GM21737 (cell line): ENCODE measurements at regions not wholly inside any gene's neighbourhood (a gene's known extent, or its start where the extent isn't known, plus 50 kb on each side); places are given as distances from the start of the nearest gene placed in this dataset.

Experiments used
- ATAC-seq: cut with Tn5 transposase; IDR thresholded peaks from one replicate; pipeline ENCODE4 v1.9.1; 2021; ENCODE audit warnings: mild to moderate bottlenecking, moderate library complexity; ENCODE audit not compliant: unreplicated experiment

DNA sequence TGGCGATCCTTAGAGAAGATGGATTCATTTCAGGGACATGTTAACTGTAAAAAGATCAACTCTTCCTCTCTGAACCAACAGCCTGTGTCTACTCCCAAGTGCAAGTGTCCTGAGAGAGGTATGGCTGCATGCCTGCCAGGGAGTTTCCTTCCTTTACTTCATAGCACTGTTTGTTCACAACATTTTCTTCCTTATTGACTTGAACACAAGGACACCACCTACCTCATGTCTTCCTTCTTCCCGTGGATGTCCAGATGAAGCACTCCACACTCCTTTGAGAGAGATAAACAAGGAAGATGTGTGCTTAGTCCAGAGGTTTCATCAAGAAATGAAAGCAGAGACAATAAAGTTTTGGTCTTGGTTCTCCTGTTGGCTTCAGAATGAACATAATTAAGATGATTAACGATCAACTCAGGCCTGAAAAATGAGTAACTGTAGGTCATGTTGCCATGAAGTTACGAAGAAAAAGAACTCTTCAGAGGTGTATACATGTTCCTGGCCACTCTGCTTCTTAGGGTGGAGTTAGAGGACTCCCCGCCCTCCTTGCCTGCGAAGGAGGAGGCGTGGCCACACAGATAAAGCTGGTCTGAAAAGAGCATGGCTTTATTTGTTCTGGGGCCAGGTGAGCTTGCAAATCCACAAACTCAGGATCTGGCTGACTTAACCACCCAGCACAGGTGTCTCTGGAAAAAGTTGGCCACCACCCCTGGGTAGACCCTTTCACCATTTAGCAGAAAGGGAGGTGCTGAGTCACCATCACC is 155.0 kb upstream of the KCTD1 start:
- ATAC-seq = no peak

DNA sequence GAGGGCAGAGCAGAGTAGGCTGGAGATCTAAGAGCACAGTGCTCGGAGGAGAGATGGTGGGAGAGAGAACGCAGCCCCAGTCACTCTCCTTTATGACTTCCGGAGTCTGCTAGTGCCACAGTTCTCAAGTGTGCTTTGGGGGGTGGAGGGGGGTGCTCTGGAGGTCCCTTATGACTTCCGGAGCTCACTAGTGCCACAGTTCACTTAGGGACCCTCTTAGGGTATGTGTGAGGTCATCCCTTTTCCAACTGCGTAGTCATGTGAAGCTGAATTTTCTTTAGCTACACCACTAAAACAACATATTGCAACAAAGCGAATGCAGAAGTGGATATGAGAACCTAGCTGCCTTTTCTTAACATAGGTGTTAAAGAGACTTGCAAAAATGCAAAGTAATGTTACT is 153.7 kb upstream of the KCTD1 start:
- no peak for ATAC-seq

GRCh38 chr18:26700728-26701127 is 152.4 kb upstream of the KCTD1 start:
- ATAC-seq = no peak

- no peak for ATAC-seq
These were observed 151.8 kb upstream of the KCTD1 start for GRCh38 chr18:26700201-26700600.

DNA sequence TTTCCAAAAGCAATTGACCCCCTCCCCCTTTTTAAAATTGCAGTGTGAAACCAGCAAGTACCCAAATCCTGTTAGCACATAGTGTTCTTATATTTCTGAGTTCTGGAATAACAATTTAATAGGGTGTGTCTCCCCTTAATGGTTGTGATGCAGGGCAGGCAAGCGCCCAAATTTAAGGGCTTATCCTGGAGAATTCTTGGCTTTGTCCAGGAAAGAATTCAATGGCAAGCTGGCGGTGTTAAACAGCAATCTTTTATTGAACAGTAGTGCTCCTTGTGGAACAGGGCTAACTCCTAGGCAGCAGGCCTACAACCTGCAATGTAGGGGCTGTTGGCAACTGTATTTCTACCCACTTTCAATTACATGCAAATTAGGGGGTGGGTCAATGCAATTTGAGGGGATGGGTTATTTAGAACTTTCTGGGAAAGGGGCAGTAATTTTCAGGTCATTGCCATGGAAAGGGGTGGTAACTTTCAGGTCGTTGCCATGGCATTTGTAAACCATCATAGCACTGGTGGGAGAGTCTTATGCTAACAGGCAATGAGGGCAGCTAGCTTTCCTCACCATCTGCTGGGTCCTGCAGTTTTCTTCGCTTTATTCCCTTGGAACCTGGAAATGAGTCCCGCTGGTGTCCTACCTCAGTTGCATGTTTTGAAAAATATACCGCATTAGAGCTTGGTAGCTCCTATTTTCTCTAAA is 149.0 kb upstream of the KCTD1 start:
- ATAC-seq = no peak

DNA sequence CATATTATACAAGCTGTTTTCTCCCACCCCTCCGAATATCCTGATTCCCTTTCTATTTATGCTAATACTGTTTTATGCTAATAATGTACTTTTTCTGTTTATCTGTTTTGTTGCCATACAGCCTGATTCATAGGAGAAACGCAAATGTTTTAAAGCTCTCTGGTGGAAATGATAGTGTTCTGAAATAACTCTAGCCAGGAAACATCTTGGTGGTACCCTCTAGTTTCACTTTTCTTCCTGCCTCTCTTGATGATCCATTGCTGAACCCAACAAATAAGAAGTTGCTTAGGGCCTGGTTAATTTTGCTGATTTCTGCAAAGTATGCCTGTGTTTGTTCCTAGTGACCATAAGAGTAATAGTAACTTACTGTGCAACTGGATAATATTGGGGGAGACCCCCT is 148.4 kb upstream of the KCTD1 start:
- ATAC-seq = no peak

- no peak for ATAC-seq
These were observed 148.0 kb upstream of the KCTD1 start for GRCh38 chr18:26696308-26696707.

- ATAC-seq = no peak
These were observed 141.0 kb upstream of the KCTD1 start for GRCh38 chr18:26689226-26689879.

DNA sequence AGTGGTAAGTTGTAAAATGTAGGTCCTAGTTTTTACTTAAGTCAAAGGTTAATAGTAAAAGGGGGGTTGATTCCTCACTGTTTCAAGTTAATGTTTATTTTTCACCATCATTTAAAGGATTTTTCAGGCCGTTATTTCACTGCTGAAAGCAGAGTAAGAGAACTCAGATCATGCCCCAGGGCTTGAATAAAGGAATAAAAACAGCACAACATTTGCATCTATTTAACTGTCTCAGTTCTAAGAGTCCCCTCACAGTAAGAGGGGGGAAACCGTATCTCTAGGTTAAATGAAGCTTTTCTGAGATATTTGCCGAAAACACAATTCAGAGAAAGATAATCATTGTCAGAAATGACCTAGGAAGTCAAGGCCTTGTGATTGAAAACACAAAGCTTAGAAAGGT is 138.2 kb upstream of the KCTD1 start:
- ATAC-seq = no peak

DNA sequence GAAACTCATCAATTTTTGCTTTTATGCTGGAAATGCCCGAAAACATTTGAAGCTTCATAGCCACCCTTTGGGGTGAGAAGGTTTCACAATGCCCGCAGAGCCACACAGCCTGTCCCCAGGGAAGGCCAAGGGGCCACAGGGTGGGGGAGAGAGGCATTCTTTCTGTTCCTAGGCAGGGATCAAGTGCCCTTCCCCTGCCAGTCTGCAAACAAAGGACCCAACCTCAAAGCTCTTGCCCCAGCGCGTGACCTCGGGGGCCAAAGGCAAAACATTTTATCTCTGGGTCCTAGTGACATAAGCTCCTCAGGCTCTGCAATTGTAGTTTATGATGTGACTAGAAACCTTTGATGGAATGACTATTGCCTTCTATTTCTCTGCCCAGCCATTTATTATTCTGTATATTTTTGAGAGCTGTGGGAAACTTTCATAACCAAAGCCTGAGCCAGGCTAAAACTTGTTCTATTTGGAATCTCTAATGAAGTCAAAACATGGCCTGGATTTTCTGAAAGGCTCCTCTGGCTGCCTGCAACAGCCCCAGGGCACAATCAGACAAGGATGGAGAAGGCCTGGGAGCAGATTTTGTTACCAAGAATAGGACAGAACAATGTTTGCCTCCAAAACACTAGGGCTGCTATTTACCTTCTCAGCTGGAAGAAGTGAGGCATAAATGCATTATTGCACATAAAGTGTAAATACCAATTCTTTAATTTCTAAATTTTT is 137.2 kb upstream of the KCTD1 start:
- no peak for ATAC-seq

DNA sequence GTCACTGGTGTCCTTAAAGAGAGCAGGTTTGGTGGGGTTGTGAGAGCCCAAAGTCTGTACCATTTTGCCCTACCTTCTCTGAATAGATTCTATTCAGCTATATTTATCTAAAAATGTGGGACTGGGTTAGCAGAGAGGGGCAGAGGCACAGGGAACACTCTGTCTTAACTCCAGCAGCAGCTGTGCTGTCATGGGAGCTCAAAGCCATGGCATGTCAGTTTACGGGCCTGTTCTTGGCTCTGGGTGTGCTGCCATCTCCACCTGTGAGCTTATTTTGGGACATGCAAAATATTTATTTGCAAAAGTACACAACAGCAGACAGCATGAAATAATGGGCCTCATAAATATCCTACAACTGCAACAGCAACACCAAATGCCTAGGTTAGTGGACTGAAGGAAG is 129.6 kb upstream of the KCTD1 start:
- ATAC-seq = no peak

GRCh38 chr18:26667046-26667445 is 118.7 kb upstream of the KCTD1 start:
- ATAC-seq = no peak

DNA sequence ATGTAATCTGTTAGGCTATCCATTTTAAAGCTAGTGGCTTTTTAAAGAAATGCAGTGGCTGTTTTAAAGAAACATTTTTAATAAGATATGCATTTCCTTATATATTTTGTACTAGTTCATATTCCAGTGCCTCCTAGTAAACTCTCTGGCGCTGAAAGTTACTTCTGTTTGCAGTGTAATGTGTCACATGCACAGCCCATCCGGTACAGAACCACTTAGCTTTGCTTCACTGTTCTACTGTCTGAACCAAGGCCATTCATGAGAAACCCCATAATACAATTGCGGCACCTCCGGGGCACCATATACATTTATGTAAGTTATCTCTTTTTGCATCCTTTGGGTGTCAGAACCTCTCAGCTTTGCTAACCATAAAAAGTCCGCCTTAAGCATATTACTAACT is 114.6 kb upstream of the KCTD1 start:
- ATAC-seq = no peak

GRCh38 chr18:26657631-26658581 is 109.6 kb upstream of the KCTD1 start:
- ATAC-seq = no peak

DNA sequence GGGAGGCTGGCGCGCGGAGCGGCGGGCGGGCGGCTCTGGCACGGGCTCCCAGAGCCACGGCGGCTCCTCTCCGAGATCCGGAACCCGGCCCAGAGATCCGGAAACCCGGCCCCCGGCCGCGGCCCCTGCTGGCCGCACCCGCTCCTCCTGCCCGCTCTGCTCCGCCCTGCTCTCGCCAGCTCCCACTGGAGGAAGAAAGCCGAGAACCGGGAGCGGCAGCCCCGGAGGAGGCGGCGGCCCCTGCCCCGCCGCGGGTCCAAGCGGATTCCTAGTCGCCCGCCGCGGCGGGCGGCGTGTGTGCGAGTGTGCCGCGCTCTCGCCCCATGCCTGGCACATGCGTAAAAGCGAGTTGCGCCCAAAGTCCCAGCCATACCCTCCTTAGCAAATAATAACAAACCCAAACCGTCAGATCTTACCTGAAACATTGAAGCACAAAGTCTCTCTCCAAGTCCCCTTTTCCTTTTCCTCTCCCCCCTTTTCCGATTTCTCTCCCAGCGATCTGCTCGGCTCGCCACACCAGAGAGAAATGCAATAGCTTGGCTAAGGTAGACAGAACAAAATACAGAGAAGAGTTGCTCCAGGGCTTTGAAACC is 108.7 kb upstream of the KCTD1 start:
- ATAC-seq = peak; percentile 59

- no peak for ATAC-seq
These were observed 108.1 kb upstream of the KCTD1 start for GRCh38 chr18:26656431-26656943.

DNA sequence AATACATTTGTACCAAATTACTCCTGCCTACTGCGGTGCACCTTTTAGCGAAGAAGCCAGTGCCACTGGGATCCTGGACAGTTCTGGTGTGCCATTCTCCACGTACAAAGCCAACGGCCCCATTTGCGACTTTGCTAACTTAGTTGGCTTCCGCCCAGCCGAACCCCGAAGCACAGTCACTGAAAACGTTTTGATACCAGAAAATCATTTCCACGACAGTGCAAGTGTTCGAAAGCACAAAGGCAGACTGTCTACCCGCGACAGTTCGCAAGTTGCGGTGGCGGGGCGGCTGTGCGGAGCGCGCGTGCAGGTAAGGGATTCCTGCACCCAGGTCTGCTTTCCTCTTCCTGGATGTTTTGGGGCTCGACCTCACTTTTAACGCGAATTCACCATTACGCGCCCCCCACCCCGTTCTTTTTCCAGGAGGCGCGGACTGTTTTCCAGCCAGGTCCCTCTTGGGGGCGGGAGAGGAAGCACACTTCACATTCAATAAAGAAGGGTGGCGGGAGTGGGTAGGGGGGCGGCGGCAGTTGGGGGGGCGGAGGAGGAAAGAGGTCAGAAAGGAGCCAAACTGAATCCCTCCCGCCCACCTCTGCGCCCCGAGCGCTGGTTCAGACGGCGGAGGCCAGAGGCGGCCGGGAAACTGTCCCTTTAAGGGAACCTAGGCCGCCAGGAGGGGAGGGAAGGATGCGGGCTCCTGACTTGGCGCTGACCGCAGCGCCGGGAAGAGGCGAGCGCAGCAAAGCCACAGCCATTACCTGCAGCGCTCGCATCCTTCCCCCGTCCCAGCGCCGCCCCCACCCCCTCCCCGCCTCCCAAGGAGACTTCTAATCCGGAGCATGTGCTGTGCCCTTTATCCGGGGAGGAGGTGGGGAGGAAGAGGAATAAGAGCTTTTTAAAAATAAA is 107.4 kb upstream of the KCTD1 start:
- ATAC-seq = no peak

DNA sequence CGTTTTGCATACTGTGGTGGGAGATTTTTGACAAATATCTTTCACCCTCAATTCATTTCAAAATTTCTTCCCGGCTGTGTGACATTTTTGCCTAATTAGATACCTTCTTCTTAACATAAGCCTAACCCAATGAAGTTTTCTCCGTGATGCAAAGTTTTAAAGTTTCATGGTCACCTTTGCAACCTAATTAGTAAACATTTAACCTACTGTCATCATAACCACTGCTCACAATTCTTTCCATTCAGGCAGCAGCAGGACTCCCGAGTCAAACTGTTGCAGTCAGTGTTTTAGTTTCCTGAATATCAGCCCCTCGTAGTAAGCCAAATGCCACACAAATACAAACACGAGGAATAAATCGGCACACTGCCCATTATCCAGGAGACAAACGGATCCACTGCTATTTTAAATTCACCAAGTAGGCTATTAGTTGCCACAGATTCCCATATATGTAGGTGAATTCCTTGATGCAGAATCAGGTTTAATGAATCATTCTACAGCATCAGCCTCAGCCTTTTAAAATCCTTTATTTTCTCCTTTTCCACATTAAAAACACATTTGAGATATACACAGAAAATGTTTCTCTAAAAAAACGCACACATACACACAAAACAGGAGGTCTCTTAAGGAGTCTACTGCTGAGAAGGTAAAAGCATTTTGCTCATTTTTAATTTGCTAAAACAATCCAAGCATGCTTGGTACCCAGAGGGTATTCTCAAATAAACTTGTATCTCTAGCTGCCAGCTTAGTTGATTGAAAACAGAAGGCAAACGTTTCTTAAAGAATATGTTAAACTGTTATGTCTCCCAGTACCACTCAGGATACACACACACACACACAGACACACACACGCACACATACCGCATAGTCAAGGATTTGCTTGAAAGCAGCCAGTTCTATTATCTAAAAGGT is 106.5 kb upstream of the KCTD1 start:
- no peak for ATAC-seq
